NCI-H146 (cell line): ENCODE measurements at regions not wholly inside any gene's neighbourhood (a gene's known extent, or its start where the extent isn't known, plus 50 kb on each side); places are given as distances from the start of the nearest gene placed in this dataset.

ENCODE experiments used
- DNase-seq: peaks from one replicate; lab custom pipeline; 2025; lab: John Stamatoyannopoulos, UW

GRCh38 chr20:24376311-24377099, 92.9 kb upstream of the SYNDIG1 start:
- DNase-seq: no peak

- no peak for DNase-seq
Measured at GRCh38 chr20:24373372-24373771, 96.1 kb upstream of the SYNDIG1 start.

- DNase-seq: no peak
Measured at GRCh38 chr20:24370911-24371695, 98.3 kb upstream of the SYNDIG1 start.

- DNase-seq: no peak
Measured at GRCh38 chr20:24370249-24370648, 99.2 kb upstream of the SYNDIG1 start.

- no peak for DNase-seq
Measured at GRCh38 chr20:24368253-24368652, 101.2 kb upstream of the SYNDIG1 start.

- no peak for DNase-seq
Measured at GRCh38 chr20:24366336-24367004, 103.0 kb upstream of the SYNDIG1 start.

GRCh38 chr20:24365670-24366069, 103.8 kb upstream of the SYNDIG1 start:
- DNase-seq: no peak

- no peak for DNase-seq
Measured at GRCh38 chr20:24364482-24364881, 104.9 kb upstream of the SYNDIG1 start.

GRCh38 chr20:24363031-24363430, 106.4 kb upstream of the SYNDIG1 start:
- DNase-seq: no peak

- no peak for DNase-seq
Measured at GRCh38 chr20:24362080-24362479, 107.3 kb upstream of the SYNDIG1 start.

GRCh38 chr20:24361541-24361940, 107.9 kb upstream of the SYNDIG1 start:
- no peak for DNase-seq

GRCh38 chr20:24360531-24360930, 108.9 kb upstream of the SYNDIG1 start:
- no peak for DNase-seq

- DNase-seq: no peak
Measured at GRCh38 chr20:24359321-24360027, 110.0 kb upstream of the SYNDIG1 start.

GRCh38 chr20:24357931-24358330, 111.5 kb upstream of the SYNDIG1 start:
- DNase-seq: no peak

GRCh38 chr20:24357177-24357576, 112.3 kb upstream of the SYNDIG1 start:
- no peak for DNase-seq

- no peak for DNase-seq
Measured at GRCh38 chr20:24353135-24353690, 116.2 kb upstream of the SYNDIG1 start.

- no peak for DNase-seq
Measured at GRCh38 chr20:24350923-24351368, 118.5 kb upstream of the SYNDIG1 start.

GRCh38 chr20:24341781-24342180, 127.6 kb upstream of the SYNDIG1 start:
- no peak for DNase-seq

GRCh38 chr20:24340933-24341332, 128.5 kb upstream of the SYNDIG1 start:
- DNase-seq: no peak

- DNase-seq: no peak
Measured at GRCh38 chr20:24339210-24339641, 130.2 kb upstream of the SYNDIG1 start.

GRCh38 chr20:24337551-24337950, 131.9 kb upstream of the SYNDIG1 start:
- DNase-seq: no peak

- DNase-seq: no peak
Measured at GRCh38 chr20:24337069-24337468, 132.4 kb upstream of the SYNDIG1 start.
